Adrenal gland (tissue), 9 donors: ENCODE measurements at regions not wholly inside any gene's neighbourhood (a gene's known extent, or its start where the extent isn't known, plus 50 kb on each side); places are given as distances from the start of the nearest gene placed in this dataset.
A peak's percentile ranks its signal among the peaks of the same experiment; 100 is the strongest.

Source experiments
- DNase-seq, 7 donors: peaks; one replicate each; pipeline ENCODE4 v3.0.0-alpha.2; 2019 to 2020
- H3K27ac ChIP-seq, 5 donors: fragments of 200-600 bp; sonication (generic) in 4 of 5; 1 replicate in 3 of 5; 2 replicates in 2 of 5; pipeline versions ENCODE4 v1.5.1 to v1.8.0; 2016 to 2020; ENCODE audit warnings: mild to moderate bottlenecking in 1 of 5
- H3K27me3 ChIP-seq: fragments of 200-600 bp; 2 replicates; pipeline ENCODE4 v1.8.0; 2021
- H3K36me3 ChIP-seq, 2 donors: fragments of 200-600 bp; replicated peaks in 1 of 2; 1 replicate in 1 of 2; 2 replicates in 1 of 2; pipeline versions ENCODE4 v1.5.1 to v1.8.0; 2018 to 2022
- H3K4me1 ChIP-seq, 2 donors: fragments of 200-600 bp; replicated peaks in 1 of 2; 1 replicate in 1 of 2; 2 replicates in 1 of 2; pipeline versions ENCODE4 v1.5.1 to v1.8.0; 2018 to 2021
- H3K4me3 ChIP-seq, 4 donors: fragments of 200-600 bp; sonication (generic) in 3 of 4; one replicate each; pipeline ENCODE4 v1.5.1; 2016 to 2018
- H3K9me3 ChIP-seq, 3 donors: fragments of 200-600 bp; sonication (generic) in 1 of 3; replicated peaks in 1 of 3; 1 replicate in 2 of 3; 2 replicates in 1 of 3; pipeline versions ENCODE4 v1.5.1 to v1.8.0; 2016 to 2021
- CTCF ChIP-seq, 6 experiments: fragments of 450-650 bp in 4 of 6; fragments of 200-600 bp in 2 of 6; sonication (generic) in 1 of 6; IDR thresholded peaks; 1 replicate in 5 of 6; 2 replicates in 1 of 6; pipeline versions ENCODE4 v1.5.1 to v1.8.0; 2016 to 2021; ENCODE audit warnings: antibody characterized with exemption in 6 of 6, mild to moderate bottlenecking in 2 of 6, moderate library complexity in 1 of 6
- POLR2A ChIP-seq, 2 donors: fragments of 450-650 bp; IDR thresholded peaks; one replicate each; pipeline ENCODE4 v1.6.1; 2017; ENCODE audit warnings: antibody characterized with exemption in 2 of 2, mild to moderate bottlenecking in 2 of 2, moderate library complexity in 1 of 2
- WGBS, 4 donors: extraction: QIAGEN DNeasy Blood & Tissue Kit in 2 of 4; methylation state at CpG; one replicate each; pipeline versions ENCODE4 v1.1.5 to v1.1.7; 2013 to 2017; 5-methylcytosine and 5-hydroxymethylcytosine counted together
- intact Hi-C, 2 donors: fragments of 100-400 bp; cut with DNase I; formaldehyde crosslinking; loops; one replicate each; pipeline versions ENCODE4 v1.14.1 to v1.15.0; 2022 to 2023
- donor health status: healthy with polysubstance abuse.
- donor health status: Bipolar disorder and iron deficiency.
- donor health status: DM: yes; HTN: yes; CAD: no.
- donor health status: DM: no; HTN: no; CAD: no.
- donor health status: DM: no; HTN: no; CAD: no.

GRCh38 chr1:221847676-221848075 is 105.8 kb upstream of the DUSP10 start:
- H3K9me3 ChIP-seq = no peaks in the 10 kb centered on the region
- H3K36me3 ChIP-seq = no peaks in the 10 kb centered on the region
- no peak for DNase-seq
- no peaks in the 10 kb centered on the region for H3K4me1 ChIP-seq
- no peak overlapping the region for H3K4me3 ChIP-seq
- whole genome bisulfite sequencing, 4 donors = 82 to 90% (median 86%) methylated on average over 3 of the region's 3 CpGs
- intact Hi-C loops = no loop called here
- no peak for TF ChIP-seq POLR2A (IDR thresholded peaks at IDR 0.05)
- no peak for TF ChIP-seq CTCF (IDR thresholded peaks at IDR 0.05)
- no peaks in the 10 kb centered on the region for H3K27me3 ChIP-seq
- no peak overlapping the region for H3K27ac ChIP-seq

- H3K9me3 ChIP-seq = no peaks in the 10 kb centered on the region
- no peaks in the 10 kb centered on the region for H3K4me1 ChIP-seq
- no peaks in the 10 kb centered on the region for H3K36me3 ChIP-seq
- no peaks in the 10 kb centered on the region for H3K27me3 ChIP-seq
- no peak for TF ChIP-seq POLR2A (IDR thresholded peaks at IDR 0.05)
- peak in 1 of 7 donors; percentile 26 for DNase-seq
- no peak overlapping the region for H3K27ac ChIP-seq
- intact Hi-C loops = no loop called here
- 75 to 86% (median 80%) methylated on average over 8 to 9 of the region's 9 CpGs for WGBS, 4 donors
- no peak overlapping the region for H3K4me3 ChIP-seq
These were observed 103.9 kb upstream of the DUSP10 start for GRCh38 chr1:221845650-221846371.

GRCh38 chr1:221841983-221842335 is 100.1 kb upstream of the DUSP10 start:
- no peaks in the 10 kb centered on the region for H3K27me3 ChIP-seq
- H3K36me3 ChIP-seq = no peaks in the 10 kb centered on the region
- DNase-seq = no peak
- no peaks in the 10 kb centered on the region for H3K4me1 ChIP-seq
- intact Hi-C loops = no loop called here
- no peak for TF ChIP-seq POLR2A (IDR thresholded peaks at IDR 0.05)
- no peak for TF ChIP-seq CTCF (IDR thresholded peaks at IDR 0.05)
- no peak overlapping the region for H3K27ac ChIP-seq
- no peak overlapping the region for H3K4me3 ChIP-seq
- no peaks in the 10 kb centered on the region for H3K9me3 ChIP-seq

- no peak overlapping the region for H3K27ac ChIP-seq
- intact Hi-C loops = no loop called here
These were observed 99.5 kb upstream of the DUSP10 start for GRCh38 chr1:221841251-221841982.

More at GRCh38 chr1:221841251-221841982, 99.5 kb upstream of the DUSP10 start:
- no peak overlapping the region for H3K4me3 ChIP-seq
- DNase-seq = no peak
- no peaks in the 10 kb centered on the region for H3K36me3 ChIP-seq
- H3K27me3 ChIP-seq = no peaks in the 10 kb centered on the region
- no peaks in the 10 kb centered on the region for H3K9me3 ChIP-seq
- WGBS, 4 donors = 61 to 76% (median 65%) methylated on average over 4 of the region's 4 CpGs
- TF ChIP-seq POLR2A (IDR thresholded peaks at IDR 0.05) (no peak), CTCF (IDR thresholded peaks at IDR 0.05) (no peak)
- H3K4me1 ChIP-seq = no peaks in the 10 kb centered on the region
